IMR-90 (cell line): ENCODE measurements at regions not wholly inside any gene's neighbourhood (a gene's known extent, or its start where the extent isn't known, plus 50 kb on each side); places are given as distances from the start of the nearest gene placed in this dataset.

Experiments
- CTCF ChIP-seq: conservative IDR thresholded peaks from 2 replicates; pipeline ENCODE4 v1.5.1; 2012; ENCODE audit warnings: mild to moderate bottlenecking, low read depth, low read length, improper control_type of control experiment

GRCh38 chr20:40961686-40962640 lies 66.7 kb upstream of the TOP1 start (continued):
- no peak for TF ChIP-seq CTCF
